IPS DF 6.9 (cell line): ENCODE measurements at regions not wholly inside any gene's neighbourhood (a gene's known extent, or its start where the extent isn't known, plus 50 kb on each side); places are given as distances from the start of the nearest gene placed in this dataset.
"Not testable (repeated sequence)": the region's sequence is repeated elsewhere in the genome, so short reads cannot be mapped to it uniquely, and the experiment has no call there.

ENCODE experiments used
- DNase-seq: peaks from one replicate; pipeline ENCODE4 v3.0.0-alpha.2; 2013; ENCODE audit warnings: low read depth, low spot score
- H3K27ac ChIP-seq: one replicate; pipeline ENCODE4 v1.5.1; 2013; ENCODE audit warnings: low read length, control low read depth
- H3K27me3 ChIP-seq: 2 replicates; pipeline ENCODE4 v1.6.1; 2013; ENCODE audit warnings: mild to moderate bottlenecking, low read length; ENCODE audit not compliant: control insufficient read depth, insufficient read depth
- H3K36me3 ChIP-seq: 2 replicates; pipeline ENCODE4 v1.6.1; 2013; ENCODE audit warnings: low read length; ENCODE audit not compliant: control insufficient read depth, insufficient read depth
- H3K4me1 ChIP-seq: 2 replicates; pipeline ENCODE4 v1.6.1; 2013; ENCODE audit warnings: low read length; ENCODE audit not compliant: control insufficient read depth, insufficient read depth
- H3K4me3 ChIP-seq: 2 replicates; pipeline ENCODE4 v1.5.1; 2013; ENCODE audit warnings: mild to moderate bottlenecking, low read length
- H3K9me3 ChIP-seq: 2 replicates; pipeline ENCODE4 v1.6.1; 2013; ENCODE audit warnings: low read length, inconsistent platforms; ENCODE audit not compliant: control insufficient read depth, insufficient read depth
- WGBS: extraction: QIAGEN DNeasy Blood & Tissue Kit; methylation state at CpG from one replicate; pipeline ENCODE4 v1.1.7; 2013; ENCODE audit warnings: mixed read lengths, missing lambda C conversion rate; ENCODE audit not compliant: insufficient read length, insufficient coverage; 5-methylcytosine and 5-hydroxymethylcytosine counted together

- Histone ChIP-seq H3K27ac (no peak overlapping the region), H3K27me3 (no peaks in the 10 kb centered on the region), H3K4me1 (no peaks in the 10 kb centered on the region), H3K36me3 (no peaks in the 10 kb centered on the region), H3K9me3 (no peaks in the 10 kb centered on the region), H3K4me3 (no peak overlapping the region)
- no peak for DNase-seq
- no CpG with 5 or more reads among the region's 3 CpGs for WGBS
These were observed 887.4 kb downstream of the REEP3 start for GRCh38 chr10:64408391-64409183.

- Histone ChIP-seq H3K36me3 (no peaks in the 10 kb centered on the region), H3K4me1 (no peaks in the 10 kb centered on the region), H3K27me3 (no peaks in the 10 kb centered on the region), H3K27ac (no peak overlapping the region), H3K9me3 (no peaks in the 10 kb centered on the region), H3K4me3 (no peak overlapping the region)
- no peak for DNase-seq
- WGBS = no CpG with 5 or more reads among the region's 1 CpG
These were observed 888.1 kb downstream of the REEP3 start for GRCh38 chr10:64409349-64409748.

- Histone ChIP-seq H3K27me3 (no peaks in the 10 kb centered on the region), H3K27ac (no peak overlapping the region), H3K9me3 (no peaks in the 10 kb centered on the region), H3K4me3 (no peak overlapping the region), H3K36me3 (no peaks in the 10 kb centered on the region), H3K4me1 (no peaks in the 10 kb centered on the region)
- no peak for DNase-seq
- WGBS = no CpG with 5 or more reads among the region's 1 CpG
These were observed 894.8 kb downstream of the REEP3 start for GRCh38 chr10:64416011-64416410.

DNA sequence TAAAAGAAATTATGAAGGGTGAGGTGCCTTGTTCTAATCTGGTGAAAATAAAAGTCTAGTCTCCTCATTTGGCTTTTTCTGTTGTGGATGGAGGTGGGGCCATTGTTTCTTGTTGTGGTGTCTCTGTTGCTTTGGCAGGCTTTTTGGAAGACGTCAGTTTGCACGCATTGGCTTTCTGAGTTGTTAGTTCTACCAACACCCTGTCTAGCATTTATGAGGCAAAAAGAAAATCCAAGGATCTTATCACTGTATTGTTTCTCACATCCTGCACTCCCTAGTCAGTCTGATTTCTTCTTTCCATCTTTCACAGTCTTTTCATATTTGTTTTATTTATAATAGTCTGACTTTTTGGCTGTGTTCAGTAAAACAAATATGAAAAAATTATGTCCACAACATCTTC is 898.3 kb downstream of the REEP3 start:
- Histone ChIP-seq H3K4me1 (no peaks in the 10 kb centered on the region), H3K27ac (no peak overlapping the region), H3K36me3 (no peaks in the 10 kb centered on the region), H3K9me3 (no peaks in the 10 kb centered on the region), H3K4me3 (no peak overlapping the region), H3K27me3 (no peaks in the 10 kb centered on the region)
- no CpG with 5 or more reads among the region's 2 CpGs for WGBS
- no peak for DNase-seq

- Histone ChIP-seq H3K27me3 (no peaks in the 10 kb centered on the region), H3K27ac (no peak overlapping the region), H3K9me3 (no peaks in the 10 kb centered on the region), H3K4me3 (no peak overlapping the region), H3K4me1 (no peaks in the 10 kb centered on the region), H3K36me3 (no peaks in the 10 kb centered on the region)
- no CpG with 5 or more reads among the region's 3 CpGs for WGBS
- no peak for DNase-seq
These were observed 905.5 kb downstream of the REEP3 start for GRCh38 chr10:64426745-64427144.

DNA sequence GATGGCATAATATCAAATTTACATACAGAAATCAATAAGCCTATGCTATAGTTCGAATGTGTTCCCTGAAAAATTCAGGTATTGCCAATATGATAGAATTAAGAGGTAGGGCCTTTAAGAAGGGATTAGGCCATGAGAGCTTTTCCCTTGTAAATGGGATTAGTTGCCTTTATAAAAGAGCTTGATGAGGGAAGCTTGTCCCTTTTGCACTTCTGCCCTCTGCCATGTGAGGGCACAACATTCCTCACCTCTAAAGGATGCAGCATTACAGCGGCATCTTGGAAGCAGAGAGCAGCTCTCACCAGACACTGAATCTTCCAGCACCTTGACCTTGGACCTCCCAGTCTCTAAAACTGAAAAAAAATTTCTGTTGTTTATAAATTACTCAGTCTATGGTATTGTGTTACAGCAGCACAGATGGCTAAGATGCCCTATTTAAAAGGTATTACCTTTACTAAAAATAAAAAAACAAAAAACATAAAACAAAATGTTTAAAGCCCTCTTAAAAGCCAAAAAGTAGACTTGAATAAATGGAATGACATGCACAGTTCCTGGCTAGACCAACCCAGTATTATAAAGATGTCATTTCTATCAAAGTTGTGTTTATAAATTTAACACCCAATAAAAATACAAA is 909.6 kb downstream of the REEP3 start:
- DNase-seq = peak; percentile 48
- Histone ChIP-seq H3K9me3 (no peaks in the 10 kb centered on the region), H3K27ac (no peak overlapping the region), H3K4me1 (no peaks in the 10 kb centered on the region), H3K27me3 (no peaks in the 10 kb centered on the region), H3K4me3 (no peak overlapping the region), H3K36me3 (no peaks in the 10 kb centered on the region)
- no CpG with 5 or more reads among the region's 2 CpGs for WGBS

GRCh38 chr10:64441872-64442271 is 920.7 kb downstream of the REEP3 start:
- no CpG with 5 or more reads among the region's 14 CpGs for WGBS
- not testable (repeated sequence) for H3K4me3 ChIP-seq, H3K27me3 ChIP-seq

DNA sequence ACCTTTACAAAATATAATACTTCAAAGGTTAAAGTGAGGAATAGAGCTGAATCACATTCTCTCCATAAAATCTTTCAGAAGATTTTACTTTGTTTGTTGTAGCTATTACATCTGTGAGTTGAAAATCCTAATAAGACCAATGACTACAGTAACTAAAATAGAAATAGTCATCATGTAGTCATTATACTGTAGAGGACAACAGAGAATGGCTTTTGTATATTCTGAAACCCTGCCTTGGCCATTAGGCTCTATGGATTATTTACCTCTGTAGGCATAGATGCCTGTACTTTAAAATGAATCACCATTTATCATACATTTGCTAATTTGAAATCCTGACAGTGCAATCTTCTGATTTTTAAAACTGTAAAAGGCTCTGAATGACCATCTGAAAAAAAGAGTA is 923.0 kb downstream of the REEP3 start:
- Histone ChIP-seq H3K27me3 (no peaks in the 10 kb centered on the region), H3K9me3 (no peaks in the 10 kb centered on the region), H3K4me3 (no peak overlapping the region), H3K4me1 (no peaks in the 10 kb centered on the region), H3K27ac (no peak overlapping the region), H3K36me3 (no peaks in the 10 kb centered on the region)
- DNase-seq = no peak

More at GRCh38 chr10:64441872-64442271, 920.7 kb downstream of the REEP3 start:
- H3K9me3 ChIP-seq, H3K36me3 ChIP-seq, H3K27ac ChIP-seq, DNase-seq, H3K4me1 ChIP-seq: not testable (repeated sequence)

- no peaks in the 10 kb centered on the region for H3K27me3 ChIP-seq
- no peaks in the 10 kb centered on the region for H3K36me3 ChIP-seq
- H3K4me3 ChIP-seq = no peak overlapping the region
- H3K9me3 ChIP-seq = no peaks in the 10 kb centered on the region
- H3K27ac ChIP-seq = no peak overlapping the region
- no peak for DNase-seq
- no peaks in the 10 kb centered on the region for H3K4me1 ChIP-seq
- no CpG with 5 or more reads among the region's 2 CpGs for WGBS
These were observed 923.4 kb downstream of the REEP3 start for GRCh38 chr10:64444564-64444963.

GRCh38 chr10:64449603-64450002 is 928.4 kb downstream of the REEP3 start:
- H3K27me3 ChIP-seq = no peaks in the 10 kb centered on the region
- no peak overlapping the region for H3K27ac ChIP-seq
- H3K4me1 ChIP-seq = no peaks in the 10 kb centered on the region
- no peak overlapping the region for H3K4me3 ChIP-seq
- H3K9me3 ChIP-seq = no peaks in the 10 kb centered on the region; the same call in 1 of the 2 replicates
- DNase-seq = no peak
- H3K36me3 ChIP-seq = no peaks in the 10 kb centered on the region

- Histone ChIP-seq H3K4me1 (no peaks in the 10 kb centered on the region), H3K9me3 (no peaks in the 10 kb centered on the region; the same call in 1 of the 2 replicates), H3K27me3 (no peaks in the 10 kb centered on the region), H3K27ac (no peak overlapping the region), H3K4me3 (no peak overlapping the region), H3K36me3 (no peaks in the 10 kb centered on the region)
- no CpG with 5 or more reads among the region's 1 CpG for WGBS
- no peak for DNase-seq
These were observed 929.1 kb downstream of the REEP3 start for GRCh38 chr10:64450312-64450711.
